H9 (cell line): ENCODE measurements at regions not wholly inside any gene's neighbourhood (a gene's known extent, or its start where the extent isn't known, plus 50 kb on each side); places are given as distances from the start of the nearest gene placed in this dataset.

Source experiments
- DNase-seq: peaks from one replicate; pipeline ENCODE4 v3.0.0-alpha.2; 2017
- H2AFZ ChIP-seq: one replicate; pipeline ENCODE4 v1.6.1; 2013; ENCODE audit warnings: mild to moderate bottlenecking, low read length, control low read depth, moderate library complexity
- H2AK5ac ChIP-seq: 2 replicates; pipeline ENCODE4 v1.6.1; 2013; ENCODE audit warnings: low read length, control low read depth, mixed read lengths; ENCODE audit not compliant: insufficient read length
- H2BK120ac ChIP-seq: one replicate; pipeline ENCODE4 v1.6.1; 2013; ENCODE audit warnings: low read depth, mild to moderate bottlenecking, low read length, control low read depth, inconsistent platforms; ENCODE audit not compliant: poor library complexity, severe bottlenecking
- H2BK12ac ChIP-seq: 2 replicates; pipeline ENCODE4 v1.6.1; 2013; ENCODE audit warnings: low read length, control low read depth, mixed read lengths, low read depth; ENCODE audit not compliant: insufficient read length
- H2BK15ac ChIP-seq: 2 replicates; pipeline ENCODE4 v1.6.1; 2013; ENCODE audit warnings: low read depth, low read length, control low read depth
- H2BK20ac ChIP-seq: one replicate; pipeline ENCODE4 v1.6.1; 2013; ENCODE audit warnings: low read depth, mild to moderate bottlenecking, low read length, control low read depth, inconsistent platforms; ENCODE audit not compliant: poor library complexity, severe bottlenecking
- H2BK5ac ChIP-seq: 2 replicates; pipeline ENCODE4 v1.6.1; 2013; ENCODE audit warnings: low read length, control low read depth, mixed read lengths; ENCODE audit not compliant: insufficient read length
- H3K14ac ChIP-seq: 2 replicates; pipeline ENCODE4 v1.6.1; 2013; ENCODE audit warnings: low read length, control low read depth; ENCODE audit not compliant: insufficient read depth
- H3K18ac ChIP-seq: 2 replicates; pipeline ENCODE4 v1.6.1; 2013; ENCODE audit warnings: low read depth, mild to moderate bottlenecking, mixed read lengths, low read length, control low read depth; ENCODE audit not compliant: insufficient read length
- H3K23ac ChIP-seq: 2 replicates; pipeline ENCODE4 v1.6.1; 2013; ENCODE audit warnings: low read length, control low read depth, mixed read lengths, low read depth; ENCODE audit not compliant: insufficient read length
- H3K23me2 ChIP-seq: 2 replicates; pipeline ENCODE4 v1.6.1; 2013; ENCODE audit warnings: low read depth, mild to moderate bottlenecking, mixed read lengths, low read length, control low read depth; ENCODE audit not compliant: insufficient read length, poor library complexity, severe bottlenecking
- H3K27ac ChIP-seq: 2 replicates; pipeline ENCODE4 v1.5.1; 2013; ENCODE audit warnings: low read length, control low read depth, mixed read lengths, low read depth; ENCODE audit not compliant: insufficient read length
- H3K27me3 ChIP-seq: 2 replicates; pipeline ENCODE4 v1.6.1; 2013; ENCODE audit warnings: low read length, control low read depth, inconsistent platforms; ENCODE audit not compliant: insufficient read depth
- H3K4ac ChIP-seq: 2 replicates; pipeline ENCODE4 v1.6.1; 2013; ENCODE audit warnings: low read depth, mild to moderate bottlenecking, control low read depth, inconsistent platforms, low read length, moderate library complexity
- H3K4me1 ChIP-seq: 2 replicates; pipeline ENCODE4 v1.6.1; 2013; ENCODE audit warnings: low read length, control low read depth, inconsistent platforms; ENCODE audit not compliant: insufficient read depth
- H3K4me2 ChIP-seq: 2 replicates; pipeline ENCODE4 v1.6.1; 2013; ENCODE audit warnings: low read length, control low read depth, mixed read lengths; ENCODE audit not compliant: insufficient read length, insufficient read depth
- H3K56ac ChIP-seq: 2 replicates; pipeline ENCODE4 v1.6.1; 2013; ENCODE audit warnings: low read depth, mild to moderate bottlenecking, mixed read lengths, low read length, control low read depth; ENCODE audit not compliant: insufficient read length
- H3K79me1 ChIP-seq: 2 replicates; pipeline ENCODE4 v1.6.1; 2013; ENCODE audit warnings: low read depth, mild to moderate bottlenecking, moderate library complexity, low read length, control low read depth, inconsistent platforms; ENCODE audit not compliant: insufficient read depth, poor library complexity, severe bottlenecking
- H3K79me2 ChIP-seq: 2 replicates; pipeline ENCODE4 v1.6.1; 2013; ENCODE audit warnings: low read length, control low read depth, inconsistent platforms; ENCODE audit not compliant: insufficient read depth
- H3K9ac ChIP-seq: 2 replicates; pipeline ENCODE4 v1.6.1; 2013; ENCODE audit warnings: low read length, control low read depth, mixed read lengths; ENCODE audit not compliant: insufficient read length; ENCODE audit errors: extremely low read depth
- H3K9me3 ChIP-seq: one replicate; pipeline ENCODE4 v1.6.1; 2013; ENCODE audit warnings: low read depth, low read length, inconsistent platforms; ENCODE audit not compliant: control insufficient read depth
- H3T11ph ChIP-seq: one replicate; pipeline ENCODE4 v1.6.1; 2013; ENCODE audit warnings: mild to moderate bottlenecking, low read length, control low read depth, inconsistent platforms
- H4K20me1 ChIP-seq: one replicate; pipeline ENCODE4 v1.6.1; 2013; ENCODE audit not compliant: control insufficient read depth, insufficient read length, insufficient read depth
- H4K5ac ChIP-seq: 2 replicates; pipeline ENCODE4 v1.6.1; 2013; ENCODE audit warnings: low read depth, mild to moderate bottlenecking, mixed read lengths, low read length, control low read depth; ENCODE audit not compliant: insufficient read length
- H4K8ac ChIP-seq: replicated peaks from 2 replicates; pipeline ENCODE4 v1.6.1; 2013; ENCODE audit warnings: low read length, control low read depth, mixed read lengths, low read depth; ENCODE audit not compliant: insufficient read length
- H4K91ac ChIP-seq: 2 replicates; pipeline ENCODE4 v1.6.1; 2013; ENCODE audit warnings: low read depth, mild to moderate bottlenecking, moderate library complexity, mixed read lengths, low read length, control low read depth; ENCODE audit not compliant: insufficient read length
- H3K27ac Mint-ChIP-seq, 3 experiments: 2 replicates in 2 of 3; 3 replicates in 1 of 3; pipeline ENCODE4 v1.8.0; 2020 to 2021; ENCODE audit warnings: mixed read lengths in 3 of 3, mild to moderate bottlenecking in 1 of 3, moderate library complexity in 1 of 3
- H3K27me3 Mint-ChIP-seq: 2 replicates; pipeline ENCODE4 v1.8.0; 2021; ENCODE audit warnings: low read depth, mild to moderate bottlenecking, moderate library complexity, mixed read lengths
- H3K36me3 Mint-ChIP-seq, 3 experiments: 2 replicates in 2 of 3; 3 replicates in 1 of 3; pipeline ENCODE4 v1.8.0; 2020 to 2021; ENCODE audit warnings: low read depth in 3 of 3, mixed read lengths in 3 of 3; ENCODE audit not compliant: insufficient read depth in 1 of 3
- H3K4me1 Mint-ChIP-seq, 2 experiments: 2 replicates each; pipeline ENCODE4 v1.8.0; 2020; ENCODE audit warnings: mixed read lengths in 2 of 2
- H3K4me3 Mint-ChIP-seq, 2 experiments: 2 replicates in 1 of 2; 3 replicates in 1 of 2; pipeline ENCODE4 v1.8.0; 2020 to 2021; ENCODE audit warnings: mild to moderate bottlenecking in 2 of 2, mixed read lengths in 2 of 2, moderate library complexity in 1 of 2
- H3K9me3 Mint-ChIP-seq, 2 experiments: 2 replicates in 1 of 2; 3 replicates in 1 of 2; pipeline ENCODE4 v1.8.0; 2020; ENCODE audit warnings: mild to moderate bottlenecking in 2 of 2, mixed read lengths in 2 of 2, moderate library complexity in 1 of 2
- CTCF ChIP-seq: fragments of 200-600 bp; sonication (generic); conservative IDR thresholded peaks from 3 replicates; pipeline ENCODE4 v1.8.0; 2021; ENCODE audit warnings: antibody characterized with exemption, mild to moderate bottlenecking
- WGBS: extraction: QIAGEN DNeasy Blood & Tissue Kit; methylation state at CpG from one replicate; pipeline ENCODE4 v1.1.7; 2013; ENCODE audit warnings: missing lambda C conversion rate, low lambda C conversion rate, mixed read lengths; ENCODE audit not compliant: insufficient read length; ENCODE audit errors: extremely low coverage; 5-methylcytosine and 5-hydroxymethylcytosine counted together

- Histone ChIP-seq H2AFZ (no peak overlapping the region), H3K18ac (no peak overlapping the region), H2BK20ac (no peak overlapping the region), H2AK5ac (no peak overlapping the region), H3K79me2 (no peaks in the 10 kb centered on the region), H2BK12ac (no peak overlapping the region), H3K9ac (no peak overlapping the region), H3K4me1 (no peaks in the 10 kb centered on the region), H3K23me2 (peaks cover 3% of the 10 kb centered on the region), H3K23ac (no peak overlapping the region), H3K56ac (no peak overlapping the region), H3K4me2 (no peak overlapping the region), H3K14ac (no peak overlapping the region), H4K20me1 (no peaks in the 10 kb centered on the region), H4K8ac (no peak overlapping the region), H3K79me1 (no peaks in the 10 kb centered on the region), H3K27ac (no peak overlapping the region), H4K91ac (no peak overlapping the region), H2BK5ac (no peak overlapping the region), H3T11ph (no peak overlapping the region), H3K9me3 (no peaks in the 10 kb centered on the region), H2BK120ac (no peak overlapping the region), H3K27me3 (no peaks in the 10 kb centered on the region), H3K4ac (no peak overlapping the region), H4K5ac (no peak overlapping the region), H2BK15ac (no peak overlapping the region)
- no CpG with 5 or more reads among the region's 9 CpGs for WGBS
- no peaks in the 10 kb centered on the region; the same call in 1 of the 2 replicates for H3K27me3 Mint-ChIP-seq
- H3K4me3 Mint-ChIP-seq = no peak overlapping the region
- no peak for TF ChIP-seq CTCF
- no peak for DNase-seq
- no peaks in the 10 kb centered on the region for H3K4me1 Mint-ChIP-seq
- H3K27ac Mint-ChIP-seq = no peak overlapping the region
- H3K9me3 Mint-ChIP-seq = peaks cover 2 to 17% of the 10 kb centered on the region in 2 experiments; a peak in 3 of 5 replicates
- H3K36me3 Mint-ChIP-seq = peaks cover 5 to 11% (median 6%) of the 10 kb centered on the region in 3 experiments; a peak in 5 of 7 replicates
These were observed 236.9 kb upstream of the KBTBD8 start for GRCh38 chr3:66761093-66761780.
